H1 (cell line): ENCODE measurements at regions not wholly inside any gene's neighbourhood (a gene's known extent, or its start where the extent isn't known, plus 50 kb on each side); places are given as distances from the start of the nearest gene placed in this dataset.

Experiments
- BRCA1 ChIP-seq: IDR thresholded peaks from 2 replicates; pipeline ENCODE4 v1.6.1; 2012; ENCODE audit warnings: low read depth, low read length, improper control_type of control experiment
- SIRT6 ChIP-seq: IDR thresholded peaks from one replicate; pipeline ENCODE4 v1.7.1; 2012; ENCODE audit warnings: low read length, inconsistent platforms

DNA sequence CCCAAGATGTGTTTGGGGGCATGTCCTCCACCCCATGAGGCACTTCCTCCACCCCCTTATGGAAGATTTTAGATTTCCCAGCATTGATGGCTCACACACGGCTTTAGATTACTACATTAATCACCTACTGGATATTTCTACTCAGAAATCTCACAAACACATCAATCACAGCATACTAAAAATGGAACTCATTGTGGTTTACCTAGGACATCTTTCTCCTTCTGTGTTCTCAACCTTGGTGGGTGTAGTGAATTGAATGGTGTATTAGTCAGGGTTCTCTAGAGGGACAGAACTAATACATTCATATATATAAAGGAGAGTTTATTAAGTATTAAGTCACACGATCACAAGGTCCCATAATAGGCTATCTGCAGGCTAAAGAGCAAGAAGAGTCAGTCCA is 82.1 kb upstream of the CYRIA start (continued):
- TF ChIP-seq BRCA1 (no peak), SIRT6 (no peak)
